Neuron (in vitro differentiated cells): ENCODE measurements at regions not wholly inside any gene's neighbourhood (a gene's known extent, or its start where the extent isn't known, plus 50 kb on each side); places are given as distances from the start of the nearest gene placed in this dataset.

Source experiments
- H2AFZ ChIP-seq: one replicate; pipeline ENCODE4 v1.6.1; 2013; ENCODE audit warnings: low read depth, mild to moderate bottlenecking, inconsistent platforms, low read length, moderate library complexity
- H3K27me3 ChIP-seq: one replicate; pipeline ENCODE4 v1.6.1; 2013; ENCODE audit warnings: low read length; ENCODE audit not compliant: insufficient read depth
- H3K36me3 ChIP-seq: one replicate; pipeline ENCODE4 v1.6.1; 2013; ENCODE audit warnings: low read length; ENCODE audit not compliant: insufficient read depth
- H3K4me1 ChIP-seq: one replicate; pipeline ENCODE4 v1.6.1; 2013; ENCODE audit warnings: low read length; ENCODE audit not compliant: insufficient read depth
- H3K4me3 ChIP-seq: 2 replicates; pipeline ENCODE4 v1.5.1; 2013; ENCODE audit warnings: mild to moderate bottlenecking, low read length, moderate library complexity
- H3K9me3 ChIP-seq: one replicate; pipeline ENCODE4 v1.6.1; 2013; ENCODE audit warnings: low read length

DNA sequence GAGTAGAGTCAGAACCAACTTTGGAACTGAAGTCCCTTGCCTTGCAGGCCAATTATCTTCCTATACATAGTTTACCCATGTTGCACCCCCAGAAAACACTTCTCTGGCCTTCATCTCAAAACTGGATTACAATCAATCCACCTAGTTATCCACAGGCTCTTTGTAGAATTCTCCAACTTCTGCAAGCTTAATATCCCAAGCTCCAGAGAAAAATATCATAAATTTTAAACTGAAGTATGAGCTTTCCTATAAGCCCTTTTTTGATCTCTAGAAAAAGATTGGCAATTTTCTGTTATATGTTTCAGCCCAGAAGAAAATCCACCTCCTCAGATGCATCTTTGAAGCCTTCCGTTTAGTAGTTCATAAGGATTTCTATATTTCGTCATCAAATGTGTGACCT, 553.4 kb downstream of the SNAPC1 start:
- no peaks in the 10 kb centered on the region for H3K4me1 ChIP-seq
- no peaks in the 10 kb centered on the region for H3K27me3 ChIP-seq
- no peaks in the 10 kb centered on the region for H3K36me3 ChIP-seq
- no peak overlapping the region for H2AFZ ChIP-seq
- no peak overlapping the region for H3K4me3 ChIP-seq
- no peaks in the 10 kb centered on the region for H3K9me3 ChIP-seq

DNA sequence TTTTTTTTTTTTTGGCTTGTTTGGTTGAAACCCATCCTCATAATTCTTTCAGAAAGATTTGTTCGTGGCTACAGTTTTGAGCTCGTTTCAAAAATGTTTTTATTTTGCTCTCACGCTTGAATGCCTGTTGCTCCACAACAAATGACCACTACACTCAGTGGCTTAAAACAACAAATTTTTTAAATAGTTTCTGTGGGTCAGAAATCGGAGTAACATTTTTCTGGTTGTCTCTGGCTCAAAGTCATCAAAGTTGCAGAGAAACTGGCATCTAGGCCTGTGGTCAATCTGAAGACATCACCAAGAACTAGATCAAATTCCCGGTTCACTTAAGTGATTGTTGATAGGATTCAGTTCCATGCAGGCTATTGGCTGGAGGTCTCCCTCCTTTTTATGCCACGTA, 560.0 kb downstream of the SNAPC1 start:
- Histone ChIP-seq H3K9me3 (no peaks in the 10 kb centered on the region), H2AFZ (no peak overlapping the region)

DNA sequence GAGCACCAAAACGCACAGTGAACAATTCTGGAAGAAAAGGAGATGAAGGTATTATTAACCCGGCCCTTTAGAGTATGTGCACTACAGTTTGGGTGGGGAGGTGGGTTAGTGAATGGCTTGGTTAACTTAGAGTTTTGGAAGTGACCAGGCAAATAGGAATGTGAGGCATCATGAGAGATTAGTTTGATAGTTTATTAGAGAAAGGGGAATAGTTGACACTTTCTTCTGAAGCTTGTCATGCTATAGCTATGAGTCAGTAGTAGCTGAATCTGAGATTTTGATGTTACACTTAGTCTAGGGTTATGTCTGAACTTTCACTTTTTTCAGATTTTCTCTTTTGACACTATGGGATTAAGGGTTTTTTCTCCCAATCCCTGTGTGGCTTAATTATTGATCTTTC, 567.2 kb downstream of the SNAPC1 start:
- Histone ChIP-seq H2AFZ (no peak overlapping the region), H3K27me3 (no peaks in the 10 kb centered on the region), H3K4me1 (no peaks in the 10 kb centered on the region), H3K36me3 (no peaks in the 10 kb centered on the region), H3K4me3 (no peak overlapping the region), H3K9me3 (no peaks in the 10 kb centered on the region)

More for the DNA sequence above, 560.0 kb downstream of the SNAPC1 start:
- H3K36me3 ChIP-seq: no peaks in the 10 kb centered on the region
- H3K27me3 ChIP-seq: no peaks in the 10 kb centered on the region
- H3K4me1 ChIP-seq: no peaks in the 10 kb centered on the region
- H3K4me3 ChIP-seq: no peak overlapping the region

DNA sequence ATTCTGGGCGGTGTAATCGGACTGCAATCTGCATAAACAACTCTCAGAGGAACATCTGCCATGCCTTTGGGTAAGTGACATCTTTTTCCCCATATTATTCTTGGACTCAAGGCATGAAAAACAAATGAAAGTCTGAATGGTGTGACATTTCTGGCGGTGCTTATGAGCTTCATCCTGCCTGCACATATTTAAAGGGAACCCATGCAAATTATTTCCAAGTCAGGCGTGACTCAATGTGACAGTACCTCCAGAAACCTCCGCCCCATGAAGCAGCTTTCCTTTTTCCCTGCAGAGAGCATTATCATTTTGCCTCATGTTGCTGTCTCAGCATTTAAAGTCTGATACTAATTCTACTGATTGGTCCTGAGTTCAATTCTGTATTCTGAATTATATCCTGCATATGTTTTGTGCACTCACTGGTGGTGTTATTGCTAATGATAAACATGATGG, 585.4 kb downstream of the SNAPC1 start:
- H3K4me3 ChIP-seq: no peak overlapping the region
- no peaks in the 10 kb centered on the region for H3K36me3 ChIP-seq
- H2AFZ ChIP-seq: no peak overlapping the region
- H3K27me3 ChIP-seq: no peaks in the 10 kb centered on the region
- H3K9me3 ChIP-seq: no peaks in the 10 kb centered on the region
- H3K4me1 ChIP-seq: no peaks in the 10 kb centered on the region

DNA sequence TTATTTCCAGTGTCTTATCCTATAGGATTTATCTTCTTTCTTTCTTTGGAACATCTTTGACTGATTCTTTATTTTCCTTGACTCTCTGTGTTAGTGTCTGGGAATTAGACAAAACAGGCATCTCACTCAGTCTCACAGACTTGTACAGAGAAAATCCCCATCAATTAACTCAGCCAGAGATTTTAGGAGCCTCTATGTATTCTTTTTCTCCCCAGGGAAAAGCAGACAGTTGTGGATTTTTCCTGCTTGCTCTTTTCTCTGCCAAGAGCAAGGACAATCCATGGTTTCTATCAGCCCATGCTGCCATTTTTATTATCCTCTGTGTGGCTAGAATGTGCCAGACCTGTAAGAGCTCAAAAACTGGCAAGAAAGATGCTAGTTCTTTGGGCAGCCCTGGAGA, 595.1 kb downstream of the SNAPC1 start:
- Histone ChIP-seq H3K36me3 (no peaks in the 10 kb centered on the region), H2AFZ (no peak overlapping the region), H3K4me3 (no peak overlapping the region), H3K4me1 (peaks cover 6% of the 10 kb centered on the region), H3K9me3 (no peaks in the 10 kb centered on the region), H3K27me3 (no peaks in the 10 kb centered on the region)

DNA sequence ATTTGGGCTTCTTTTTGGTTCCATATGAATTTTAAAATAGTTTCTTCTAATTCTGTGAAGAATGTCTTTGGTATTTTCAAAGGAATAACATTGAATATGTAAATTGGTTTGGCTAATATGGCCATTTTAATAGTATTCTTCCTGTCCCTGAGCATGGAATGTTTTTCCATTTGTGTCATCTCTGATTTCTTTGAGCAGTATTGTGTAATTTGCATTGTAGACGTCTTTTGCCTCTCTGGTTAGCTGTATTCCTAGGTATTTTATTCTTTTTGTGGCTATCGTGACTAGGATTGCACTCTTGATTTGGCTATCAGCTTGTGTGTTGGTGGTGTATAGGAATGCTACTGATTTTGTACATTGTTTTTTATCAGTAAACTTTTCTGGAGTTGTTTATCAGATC, 601.9 kb downstream of the SNAPC1 start:
- Histone ChIP-seq H3K4me1 (peaks cover 5% of the 10 kb centered on the region), H3K36me3 (no peaks in the 10 kb centered on the region)

DNA sequence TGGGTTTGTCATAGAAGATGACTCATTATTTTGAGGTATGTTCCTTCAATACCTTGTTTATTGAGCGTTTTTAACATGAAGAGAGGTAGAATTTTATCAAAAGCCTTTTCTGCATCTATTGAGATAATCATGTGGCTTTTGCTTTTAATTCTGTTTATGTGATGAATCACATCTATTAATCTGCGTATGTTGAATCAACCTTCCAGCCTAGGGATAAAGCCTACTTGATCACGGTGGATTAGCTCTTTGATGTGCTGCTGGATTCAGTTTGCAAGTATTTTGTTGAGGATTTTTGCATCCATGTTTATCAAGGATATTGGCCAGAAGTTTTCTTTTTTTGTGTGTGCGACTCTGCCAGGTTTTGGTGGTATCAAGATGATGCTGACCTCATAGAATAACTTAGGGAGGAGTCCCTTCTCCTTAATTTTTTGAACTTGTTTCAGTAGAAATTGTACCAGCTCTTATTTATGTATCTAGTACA, 602.6 kb downstream of the SNAPC1 start:
- Histone ChIP-seq H3K36me3 (no peaks in the 10 kb centered on the region), H3K9me3 (no peaks in the 10 kb centered on the region), H3K4me1 (no peaks in the 10 kb centered on the region), H3K4me3 (no peak overlapping the region), H3K27me3 (no peaks in the 10 kb centered on the region), H2AFZ (no peak overlapping the region)

More for the DNA sequence above, 601.9 kb downstream of the SNAPC1 start:
- H2AFZ ChIP-seq: no peak overlapping the region
- no peak overlapping the region for H3K4me3 ChIP-seq
- no peaks in the 10 kb centered on the region for H3K9me3 ChIP-seq
- no peaks in the 10 kb centered on the region for H3K27me3 ChIP-seq

DNA sequence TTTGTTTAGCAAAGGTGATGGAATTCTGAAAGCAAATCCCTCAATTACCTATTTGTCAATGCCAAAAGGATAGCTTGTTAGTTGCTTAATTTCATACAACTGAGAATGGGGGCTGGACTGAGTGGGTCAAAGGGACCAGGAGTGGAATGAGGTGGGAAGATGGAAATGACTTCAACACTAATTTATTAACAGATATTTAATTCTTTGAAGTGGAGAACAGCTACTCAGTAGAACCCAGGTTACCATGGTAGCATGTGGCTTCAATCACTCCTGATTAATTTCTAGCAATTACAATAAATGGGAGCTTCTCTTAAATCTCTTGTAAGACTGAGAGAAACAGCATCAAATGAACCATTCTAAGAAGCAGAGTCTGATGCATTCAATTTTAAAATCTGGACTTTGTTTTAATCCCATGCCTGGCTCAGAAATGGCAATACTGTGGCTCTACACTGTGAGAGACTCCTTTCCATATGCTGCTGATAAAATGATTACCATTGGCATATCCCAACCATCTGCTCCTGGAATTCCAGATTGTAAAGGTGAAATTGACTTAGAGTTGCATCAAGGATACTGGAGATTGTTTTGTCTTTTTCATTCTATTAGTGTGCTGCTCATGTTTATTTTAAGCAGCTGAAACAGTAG, 607.8 kb downstream of the SNAPC1 start:
- Histone ChIP-seq H3K4me1 (no peaks in the 10 kb centered on the region), H2AFZ (no peak overlapping the region), H3K9me3 (no peaks in the 10 kb centered on the region), H3K4me3 (no peak overlapping the region), H3K27me3 (no peaks in the 10 kb centered on the region), H3K36me3 (no peaks in the 10 kb centered on the region)

DNA sequence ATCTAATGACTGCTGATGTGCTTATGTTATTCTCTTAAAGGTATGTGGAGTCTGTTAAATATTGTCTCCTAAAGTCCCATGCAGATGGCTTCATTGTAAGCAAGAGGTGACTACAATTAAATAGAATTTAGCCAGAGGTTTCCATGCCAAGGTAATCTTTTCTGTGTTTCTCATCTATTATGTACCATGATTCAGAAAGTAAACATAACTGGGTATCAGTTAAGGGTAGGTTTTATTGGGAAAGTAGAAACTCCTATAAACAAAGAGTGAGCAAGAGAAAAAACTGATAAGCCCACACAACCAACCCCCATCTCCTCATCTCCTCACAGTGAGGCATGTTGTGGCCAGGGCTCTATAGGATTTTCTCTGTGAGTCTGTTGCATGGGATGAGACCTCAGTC, 611.7 kb downstream of the SNAPC1 start:
- Histone ChIP-seq H3K4me1 (no peaks in the 10 kb centered on the region), H3K9me3 (no peaks in the 10 kb centered on the region), H3K36me3 (no peaks in the 10 kb centered on the region), H3K27me3 (no peaks in the 10 kb centered on the region), H2AFZ (no peak overlapping the region), H3K4me3 (no peak overlapping the region)

DNA sequence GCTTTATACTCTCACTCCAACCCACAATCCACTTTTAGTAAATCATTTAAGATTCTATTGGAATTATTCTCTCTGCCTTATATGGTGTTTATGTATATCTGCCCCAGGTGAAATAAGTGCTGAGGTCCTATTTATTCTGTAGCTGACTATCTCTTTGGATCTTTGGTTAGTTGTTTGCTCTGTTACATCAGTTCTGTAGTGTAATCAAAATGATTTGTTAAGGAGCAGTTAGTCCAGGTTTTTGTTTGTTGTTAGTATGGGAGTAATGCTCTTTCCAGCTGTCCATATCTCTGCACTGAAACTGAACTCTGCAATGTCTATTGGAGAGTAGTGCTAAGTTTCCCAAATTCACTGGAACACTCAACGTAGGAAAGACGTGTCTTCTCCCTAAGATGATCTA, 615.8 kb downstream of the SNAPC1 start:
- H3K9me3 ChIP-seq: no peaks in the 10 kb centered on the region
- H2AFZ ChIP-seq: no peak overlapping the region
- H3K4me3 ChIP-seq: no peak overlapping the region
- H3K4me1 ChIP-seq: no peaks in the 10 kb centered on the region
- H3K27me3 ChIP-seq: no peaks in the 10 kb centered on the region
- no peaks in the 10 kb centered on the region for H3K36me3 ChIP-seq

DNA sequence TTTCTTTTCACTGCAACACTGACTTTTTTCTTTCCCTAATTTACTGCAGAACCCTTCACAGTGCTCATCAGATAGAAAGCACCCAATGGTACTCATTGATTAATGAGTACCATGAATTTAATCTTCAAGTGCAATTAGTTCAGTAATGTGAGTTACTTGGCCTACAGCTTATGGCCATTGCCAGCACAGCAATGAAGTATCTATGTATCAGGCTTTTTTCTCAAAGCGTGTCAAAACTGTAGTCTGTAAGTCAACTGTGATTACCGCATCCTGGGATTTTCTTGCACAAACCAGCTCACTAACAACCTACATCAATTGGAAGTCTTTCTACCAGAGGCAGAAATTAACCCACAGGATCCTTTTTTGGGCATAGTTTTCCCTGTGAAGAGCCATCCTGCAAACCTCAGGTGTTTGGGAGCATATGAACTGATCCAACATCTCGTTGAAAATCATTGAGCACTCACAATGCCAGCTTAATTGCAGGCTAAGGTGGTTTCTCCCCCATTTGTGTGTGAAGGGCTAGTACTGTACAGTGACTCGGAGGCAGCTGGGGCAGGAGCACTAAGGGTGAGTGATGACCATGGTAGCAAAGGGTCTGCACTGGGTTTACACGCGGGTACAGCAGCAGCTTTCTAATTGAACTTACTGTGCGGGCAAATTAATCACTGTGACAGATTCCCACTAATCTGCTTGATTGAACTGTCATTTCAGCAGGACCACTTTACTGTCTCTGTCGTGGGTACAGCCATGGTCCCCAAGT, 619.3 kb downstream of the SNAPC1 start:
- no peaks in the 10 kb centered on the region for H3K9me3 ChIP-seq
- H2AFZ ChIP-seq: no peak overlapping the region
- no peaks in the 10 kb centered on the region for H3K27me3 ChIP-seq
- no peaks in the 10 kb centered on the region for H3K4me1 ChIP-seq
- H3K36me3 ChIP-seq: no peaks in the 10 kb centered on the region
- H3K4me3 ChIP-seq: no peak overlapping the region

DNA sequence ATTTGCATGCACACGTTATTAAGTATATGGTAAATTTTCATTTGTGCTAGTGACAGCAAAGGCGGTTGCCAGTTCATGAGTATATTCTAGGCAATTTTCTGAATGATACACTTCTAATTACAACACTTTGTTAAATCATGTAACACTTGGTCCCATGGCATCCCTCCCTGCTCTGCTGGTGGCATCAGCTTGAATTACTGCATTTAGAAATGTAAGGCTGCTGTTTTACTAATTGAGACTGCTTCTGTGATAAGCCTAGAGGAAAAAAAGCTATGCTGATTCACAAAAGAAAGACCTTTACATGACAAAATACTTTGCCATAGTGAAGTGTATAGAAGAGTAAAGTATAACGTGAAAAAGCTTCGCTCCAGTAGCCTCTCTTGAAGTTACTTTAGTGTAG, 636.1 kb downstream of the KCNH5 start:
- Histone ChIP-seq H3K9me3 (no peaks in the 10 kb centered on the region), H3K36me3 (no peaks in the 10 kb centered on the region), H2AFZ (no peak overlapping the region), H3K27me3 (no peaks in the 10 kb centered on the region), H3K4me1 (no peaks in the 10 kb centered on the region), H3K4me3 (no peak overlapping the region)

DNA sequence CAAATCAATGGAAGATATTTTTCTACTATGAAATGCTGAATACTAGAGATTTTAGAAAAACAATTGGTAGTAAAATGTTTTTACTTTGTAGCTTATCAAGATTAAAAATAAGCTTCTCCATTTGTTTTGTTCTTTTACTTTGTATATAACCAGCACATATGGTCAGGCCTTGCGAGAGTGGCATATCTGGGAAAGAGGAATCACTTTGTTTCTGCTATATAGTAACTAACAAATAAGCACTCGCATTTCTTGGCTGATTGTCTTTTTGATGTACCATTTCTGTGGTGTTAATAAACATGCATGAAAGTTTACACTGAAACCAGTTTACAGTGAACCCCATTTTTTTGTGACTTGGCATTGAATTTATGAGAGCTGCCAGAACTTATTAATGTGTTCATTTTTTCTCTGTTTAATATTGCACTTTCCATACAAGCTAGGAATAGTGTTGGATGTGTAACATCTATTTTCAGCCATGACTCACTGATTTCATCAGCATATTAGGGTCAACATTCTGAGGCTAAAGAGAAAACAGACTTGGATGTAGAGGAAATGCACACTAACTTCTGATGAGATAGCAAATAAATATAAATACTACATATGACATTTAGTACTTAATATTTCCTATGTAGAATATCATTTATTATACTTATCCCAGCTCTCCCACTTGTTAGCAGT, 635.5 kb downstream of the KCNH5 start:
- Histone ChIP-seq H3K4me1 (no peaks in the 10 kb centered on the region), H3K9me3 (no peaks in the 10 kb centered on the region), H3K36me3 (no peaks in the 10 kb centered on the region), H3K4me3 (no peak overlapping the region), H3K27me3 (no peaks in the 10 kb centered on the region), H2AFZ (no peak overlapping the region)
